HL-60 (cell line): ENCODE measurements at regions not wholly inside any gene's neighbourhood (a gene's known extent, or its start where the extent isn't known, plus 50 kb on each side); places are given as distances from the start of the nearest gene placed in this dataset.

ENCODE experiments used
- CTCF ChIP-seq: IDR thresholded peaks from one replicate; pipeline ENCODE4 v1.5.1; 2011; ENCODE audit warnings: low read length, control low read depth, inconsistent platforms; ENCODE audit not compliant: insufficient read depth
- GABPA ChIP-seq: IDR thresholded peaks from 2 replicates; pipeline ENCODE4 v1.6.1; 2012; ENCODE audit warnings: low read depth
- POLR2AphosphoS5 ChIP-seq: IDR thresholded peaks from 2 replicates; pipeline ENCODE4 v1.6.1; 2012; ENCODE audit warnings: low read depth
- SPI1 ChIP-seq: IDR thresholded peaks from 2 replicates; pipeline ENCODE4 v1.6.1; 2012; ENCODE audit warnings: low read depth, mild to moderate bottlenecking, borderline replicate concordance

- TF ChIP-seq CTCF = no peak
- no peak for TF ChIP-seq GABPA
- TF ChIP-seq SPI1 = no peak
- TF ChIP-seq POLR2AphosphoS5 = no peak
Measured at GRCh38 chr2:198325359-198325758, 521.0 kb downstream of the PLCL1 start.
